Stimulated activated naive CD8-positive, alpha-beta T cell treated with anti-CD3 and anti-CD28 coated beads, Interleukin-15, amount 100 ng/mL, for 72 hours (primary cell): ENCODE measurements at regions not wholly inside any gene's neighbourhood (a gene's known extent, or its start where the extent isn't known, plus 50 kb on each side); places are given as distances from the start of the nearest gene placed in this dataset.
"Not testable (repeated sequence)": the region's sequence is repeated elsewhere in the genome, so short reads cannot be mapped to it uniquely, and the experiment has no call there.

ENCODE experiments used
- ATAC-seq: fragments of 150-1000 bp; cut with Tn5 transposase; 2 replicates; pipeline ENCODE4 v1.10.0; 2021; ENCODE audit warnings: mild to moderate bottlenecking, moderate library complexity
- DNase-seq, 2 donors: peaks; one replicate each; pipeline ENCODE4 v3.0.0; 2021 to 2022
- H3K27ac Mint-ChIP-seq, 2 donors: one replicate each; pipeline ENCODE4 v1.8.0; 2022; ENCODE audit warnings: mild to moderate bottlenecking in 2 of 2, mixed read lengths in 2 of 2, moderate library complexity in 2 of 2
- H3K27me3 Mint-ChIP-seq: one replicate; pipeline ENCODE4 v1.8.0; 2022; ENCODE audit warnings: mixed read lengths
- H3K4me1 Mint-ChIP-seq: one replicate; pipeline ENCODE4 v1.8.0; 2022; ENCODE audit warnings: mild to moderate bottlenecking, mixed read lengths
- H3K4me3 Mint-ChIP-seq, 2 donors: one replicate each; pipeline ENCODE4 v1.8.0; 2022; ENCODE audit warnings: mild to moderate bottlenecking in 2 of 2, mixed read lengths in 2 of 2, moderate library complexity in 1 of 2
- H3K9me3 Mint-ChIP-seq, 2 donors: one replicate each; pipeline ENCODE4 v1.8.0; 2022; ENCODE audit warnings: mixed read lengths in 2 of 2

- DNase-seq (no peak), ATAC-seq (no peak)
- H3K4me3 Mint-ChIP-seq, result no peak overlapping the region
- H3K4me1 Mint-ChIP-seq, result no peaks in the 10 kb centered on the region
- no peak overlapping the region for H3K27ac Mint-ChIP-seq
- H3K9me3 Mint-ChIP-seq, result no peaks in the 10 kb centered on the region
- H3K27me3 Mint-ChIP-seq, result no peaks in the 10 kb centered on the region
Observed at GRCh38 chrX:135632353-135632752, 81.1 kb upstream of the CT45A1 start.

GRCh38 chrX:135639066-135639780 lies 74.2 kb upstream of the CT45A1 start:
- H3K27ac Mint-ChIP-seq, result no peak overlapping the region
- no peak overlapping the region for H3K4me3 Mint-ChIP-seq
- no peaks in the 10 kb centered on the region for H3K27me3 Mint-ChIP-seq
- H3K4me1 Mint-ChIP-seq, result no peaks in the 10 kb centered on the region
- H3K9me3 Mint-ChIP-seq, result no peaks in the 10 kb centered on the region
- DNase-seq (no peak), ATAC-seq (no peak)

DNA sequence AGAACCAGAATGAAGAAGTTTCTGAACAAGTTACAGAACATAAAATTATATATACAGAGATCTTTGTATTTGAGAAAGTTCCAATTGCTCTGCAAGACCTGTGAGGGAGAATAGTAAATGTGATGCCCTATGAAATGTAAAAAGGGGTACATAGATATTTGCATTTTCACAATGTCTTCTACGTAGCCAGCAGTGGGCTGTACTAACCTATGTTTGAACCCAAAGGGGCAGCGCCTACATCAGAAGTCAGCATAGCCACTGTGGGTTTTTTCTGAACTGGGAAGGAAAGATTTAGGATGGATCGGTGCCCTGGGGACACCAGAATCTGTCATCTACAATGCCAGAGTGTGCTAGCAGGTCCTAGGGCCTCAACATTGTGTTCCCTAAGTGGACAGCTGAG lies 69.5 kb upstream of the CT45A1 start:
- H3K27me3 Mint-ChIP-seq, result no peaks in the 10 kb centered on the region
- DNase-seq, result no peak
- no peaks in the 10 kb centered on the region for H3K9me3 Mint-ChIP-seq
- H3K27ac Mint-ChIP-seq, result peak overlapping the region; percentile 31 to 59
- no peaks in the 10 kb centered on the region for H3K4me1 Mint-ChIP-seq
- H3K4me3 Mint-ChIP-seq, result no peak overlapping the region
- ATAC-seq, result no peak

DNA sequence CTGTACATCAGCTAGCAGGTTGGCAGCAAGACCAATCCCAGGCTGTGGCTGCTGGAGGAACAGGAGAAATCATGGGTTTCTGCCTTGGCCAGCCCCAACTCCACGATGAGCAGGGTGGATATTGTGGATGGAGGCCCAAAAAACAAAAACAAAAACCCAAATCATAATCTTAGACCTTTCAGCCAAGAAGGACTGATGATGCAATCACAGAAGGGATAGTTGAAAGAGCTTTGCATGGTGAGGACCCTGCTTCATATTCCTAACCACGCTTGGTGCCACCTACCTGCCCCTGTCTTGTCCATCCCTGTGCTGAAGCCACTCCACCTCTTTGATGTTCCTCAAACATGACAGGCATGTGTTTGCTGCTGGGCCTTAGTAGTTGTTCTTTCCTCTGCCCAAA lies 68.8 kb upstream of the CT45A1 start:
- no peaks in the 10 kb centered on the region for H3K27me3 Mint-ChIP-seq
- no peaks in the 10 kb centered on the region for H3K4me1 Mint-ChIP-seq
- H3K4me3 Mint-ChIP-seq, result no peak overlapping the region
- no peaks in the 10 kb centered on the region for H3K9me3 Mint-ChIP-seq
- no peak for ATAC-seq
- no peak for DNase-seq
- H3K27ac Mint-ChIP-seq, result no peak overlapping the region

- no peaks in the 10 kb centered on the region for H3K4me1 Mint-ChIP-seq
- no peak for ATAC-seq
- no peak for DNase-seq
- H3K27ac Mint-ChIP-seq, result no peak overlapping the region
- H3K9me3 Mint-ChIP-seq, result no peaks in the 10 kb centered on the region
- no peaks in the 10 kb centered on the region for H3K27me3 Mint-ChIP-seq
- no peak overlapping the region for H3K4me3 Mint-ChIP-seq
Observed at GRCh38 chrX:135649029-135649428, 64.4 kb upstream of the CT45A1 start.

- no peaks in the 10 kb centered on the region for H3K4me1 Mint-ChIP-seq
- H3K9me3 Mint-ChIP-seq, result no peaks in the 10 kb centered on the region
- ATAC-seq, result no peak
- no peak overlapping the region for H3K27ac Mint-ChIP-seq
- H3K4me3 Mint-ChIP-seq, result no peak overlapping the region
- DNase-seq, result no peak
- no peaks in the 10 kb centered on the region for H3K27me3 Mint-ChIP-seq
Observed at GRCh38 chrX:135649561-135649960, 63.9 kb upstream of the CT45A1 start.

GRCh38 chrX:135651647-135652295 lies 61.7 kb upstream of the CT45A1 start:
- Mint-ChIP-seq H3K4me3 (no peak overlapping the region), H3K9me3 (no peaks in the 10 kb centered on the region), H3K27ac (no peak overlapping the region), H3K4me1 (no peaks in the 10 kb centered on the region), H3K27me3 (no peaks in the 10 kb centered on the region)
- DNase-seq (no peak), ATAC-seq (no peak)

DNA sequence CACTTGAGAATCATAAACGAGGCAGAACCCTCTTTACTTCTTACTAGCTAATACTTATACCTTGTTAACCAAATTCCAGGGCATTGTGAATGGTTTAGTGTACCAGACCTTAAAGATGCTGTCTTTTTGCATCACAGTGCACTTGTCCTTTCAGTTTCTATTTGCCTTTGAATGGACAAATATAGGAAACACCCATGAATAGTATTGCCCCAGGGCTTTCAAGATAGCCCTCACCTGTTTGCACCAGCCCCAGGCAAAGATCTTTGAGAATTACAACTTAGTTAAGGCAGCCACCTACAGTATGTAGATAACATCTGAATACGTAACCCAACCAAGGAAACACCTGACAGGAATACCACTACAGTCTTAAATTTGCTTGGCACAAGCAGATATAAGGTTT lies 60.8 kb upstream of the CT45A1 start:
- H3K27ac Mint-ChIP-seq, result peak overlapping the region in 1 of 2 donors; percentile 61
- no peak for ATAC-seq
- no peaks in the 10 kb centered on the region for H3K9me3 Mint-ChIP-seq

GRCh38 chrX:135657952-135658654 lies 55.3 kb upstream of the CT45A1 start:
- not testable (repeated sequence) for H3K4me1 Mint-ChIP-seq, H3K27ac Mint-ChIP-seq, DNase-seq, H3K9me3 Mint-ChIP-seq, H3K4me3 Mint-ChIP-seq, ATAC-seq
- peaks cover 13% of the 10 kb centered on the region for H3K27me3 Mint-ChIP-seq

More for the DNA sequence above, 60.8 kb upstream of the CT45A1 start:
- no peaks in the 10 kb centered on the region for H3K4me1 Mint-ChIP-seq
- no peak for DNase-seq
- H3K27me3 Mint-ChIP-seq, result no peaks in the 10 kb centered on the region
- no peak overlapping the region for H3K4me3 Mint-ChIP-seq
